NCI-H1417 treated with DMSO at 0.1 percent for 48 hours (cell line): ENCODE measurements at regions not wholly inside any gene's neighbourhood (a gene's known extent, or its start where the extent isn't known, plus 50 kb on each side); places are given as distances from the start of the nearest gene placed in this dataset.
A peak's percentile ranks its signal among the peaks of the same experiment; 100 is the strongest.
"Not testable (repeated sequence)": the region's sequence is repeated elsewhere in the genome, so short reads cannot be mapped to it uniquely, and the experiment has no call there.

Experiments
- DNase-seq: peaks from one replicate; lab custom pipeline; 2025; lab: John Stamatoyannopoulos, UW

DNA sequence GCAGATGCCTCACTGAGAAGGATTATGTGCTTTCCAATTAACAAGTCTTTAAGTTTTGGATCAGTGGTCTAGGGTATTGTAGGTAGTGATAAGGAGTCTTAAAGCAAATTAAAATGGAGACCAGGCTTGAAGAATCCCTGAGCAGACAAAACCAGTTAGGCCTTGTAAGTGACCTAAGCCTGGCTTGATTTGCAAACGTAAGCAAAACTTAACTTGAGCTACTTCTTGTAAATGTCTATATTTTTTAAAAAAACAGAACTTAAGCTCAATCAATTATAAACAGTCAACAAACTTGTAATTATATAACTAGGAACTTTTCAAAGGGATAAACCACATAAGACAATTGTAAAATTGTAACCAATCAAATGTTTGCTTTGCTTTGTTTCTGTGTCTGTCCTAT is 72.7 kb upstream of the NALF2 start:
- DNase-seq = no peak

DNA sequence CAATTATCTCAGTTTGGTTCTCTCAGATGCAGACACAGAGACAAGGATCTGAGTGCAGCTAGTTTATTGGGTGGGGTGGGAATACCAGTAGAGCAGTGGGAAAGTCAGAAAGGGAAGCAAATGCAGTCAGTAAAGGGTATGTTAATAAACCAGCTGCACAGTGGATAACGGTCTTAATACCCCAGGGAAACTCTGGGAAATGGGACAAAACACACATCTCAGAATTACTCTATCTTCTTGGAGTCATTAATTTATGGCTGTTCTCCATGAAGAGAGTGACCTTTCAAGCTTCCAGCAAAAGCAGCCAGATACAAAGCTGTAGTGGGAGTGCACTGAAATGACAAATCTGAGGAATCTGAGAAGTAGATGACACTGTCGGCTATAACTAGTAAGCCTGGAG is 73.3 kb upstream of the NALF2 start:
- DNase-seq = no peak

DNA sequence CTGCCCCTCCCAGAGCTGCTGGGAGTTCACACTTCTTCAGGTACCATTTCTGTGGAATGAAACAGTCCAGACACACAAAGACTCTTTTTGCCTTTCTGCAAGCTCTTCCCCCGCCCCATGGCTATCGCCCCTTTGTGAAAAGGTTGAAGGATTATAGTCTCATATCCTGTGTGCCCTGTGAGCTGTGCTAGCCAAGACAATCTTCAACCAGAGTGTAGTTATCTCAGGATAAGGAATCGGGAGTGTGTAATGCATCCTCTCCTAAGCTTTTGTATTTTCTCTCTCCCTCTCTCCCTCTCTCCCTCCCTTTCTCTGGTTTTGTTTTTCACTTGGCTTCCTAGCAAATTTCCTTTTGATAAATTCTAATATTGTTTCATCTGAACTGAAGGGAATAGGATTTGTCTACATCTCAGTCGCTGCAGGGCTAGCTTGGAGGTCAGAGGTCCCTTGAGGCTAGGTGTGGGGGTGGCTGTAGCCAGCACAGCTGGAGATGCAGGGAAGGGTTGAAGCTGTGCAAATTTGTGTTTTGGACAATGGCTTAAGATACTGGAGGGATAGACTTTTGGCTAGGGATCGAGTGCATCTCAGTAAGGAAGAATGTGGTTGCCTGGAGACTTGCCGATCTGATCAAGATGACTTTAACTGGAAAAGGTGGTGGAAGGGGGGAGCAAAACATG is 74.6 kb upstream of the NALF2 start:
- no peak for DNase-seq

DNA sequence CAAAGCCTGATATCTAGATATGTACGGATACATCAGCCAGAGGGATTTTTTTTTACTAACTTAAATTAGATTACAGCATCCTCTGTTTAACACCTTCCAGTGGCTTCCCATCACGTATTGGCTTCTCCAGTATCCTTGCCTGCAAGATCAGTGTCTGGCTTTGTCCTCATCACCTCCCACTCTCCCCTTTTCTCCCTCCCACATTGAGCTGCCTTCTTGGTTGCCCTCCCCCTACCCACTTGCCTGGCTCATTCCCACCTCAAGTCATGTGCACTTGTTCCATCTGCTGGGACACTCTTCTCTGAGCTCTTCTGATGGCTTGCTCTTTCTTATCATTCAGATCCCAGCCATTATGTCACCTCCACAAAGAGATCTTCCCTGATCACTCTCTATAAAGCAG is 75.9 kb upstream of the NALF2 start:
- DNase-seq = no peak

DNA sequence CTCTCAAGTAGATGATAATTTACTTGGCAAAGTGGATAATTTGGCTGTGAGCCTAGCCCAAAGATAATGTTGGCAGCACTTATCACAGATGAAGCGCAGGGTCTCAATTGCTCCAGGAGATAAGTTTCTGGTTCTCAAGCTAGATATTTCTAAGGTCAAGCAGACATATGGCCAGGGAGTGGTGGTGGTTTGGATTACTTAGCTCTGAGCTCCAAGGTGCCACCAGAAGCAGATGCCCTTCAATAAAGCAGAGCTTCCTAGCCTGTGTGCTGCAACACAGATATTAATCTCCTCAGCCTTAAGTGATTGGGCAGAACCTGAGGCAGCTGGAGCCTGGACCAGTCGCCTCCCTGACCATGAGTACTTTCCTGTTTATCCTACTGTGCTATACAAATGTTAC is 79.2 kb upstream of the NALF2 start:
- DNase-seq = no peak

DNA sequence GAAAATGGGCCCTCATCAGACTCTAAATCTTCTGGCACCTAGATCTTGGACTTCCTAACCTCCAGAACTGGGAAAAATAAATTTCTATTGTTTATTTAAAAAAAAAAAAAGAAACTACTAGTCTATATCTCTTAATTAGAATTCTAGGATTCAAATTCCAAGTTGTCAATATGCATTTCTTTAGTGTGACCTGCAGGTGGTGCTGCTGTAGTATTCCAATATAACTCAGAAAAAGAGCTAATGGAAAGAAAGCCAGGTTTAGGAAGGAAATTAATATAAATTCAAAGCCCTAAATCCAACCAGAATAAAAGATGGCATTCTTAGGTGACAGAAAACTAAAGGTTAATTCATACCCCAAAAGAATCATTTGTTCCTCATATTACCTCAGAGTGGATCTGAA is 80.0 kb upstream of the NALF2 start:
- no peak for DNase-seq

DNA sequence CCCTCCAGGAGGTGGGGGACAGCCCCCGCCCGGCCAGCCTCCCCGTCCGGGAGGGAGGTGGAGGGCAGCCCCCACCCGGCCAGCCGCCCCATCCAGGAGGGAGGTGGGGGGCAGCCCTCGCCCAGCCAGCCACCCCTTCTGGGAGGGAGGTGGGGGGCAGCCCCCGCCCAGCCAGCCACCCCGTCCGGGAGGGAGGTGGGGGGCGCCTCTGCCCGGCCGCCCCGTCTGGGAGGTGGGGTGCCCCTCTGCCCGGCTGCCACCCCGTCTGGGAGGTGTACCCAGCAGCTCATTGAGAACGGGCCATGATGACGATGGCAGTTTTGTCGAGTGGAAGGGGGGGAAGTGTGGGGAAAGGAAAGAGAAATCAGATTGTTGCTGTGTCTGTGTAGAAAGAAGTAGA is 81.9 kb upstream of the NALF2 start:
- not testable (repeated sequence) for DNase-seq

DNA sequence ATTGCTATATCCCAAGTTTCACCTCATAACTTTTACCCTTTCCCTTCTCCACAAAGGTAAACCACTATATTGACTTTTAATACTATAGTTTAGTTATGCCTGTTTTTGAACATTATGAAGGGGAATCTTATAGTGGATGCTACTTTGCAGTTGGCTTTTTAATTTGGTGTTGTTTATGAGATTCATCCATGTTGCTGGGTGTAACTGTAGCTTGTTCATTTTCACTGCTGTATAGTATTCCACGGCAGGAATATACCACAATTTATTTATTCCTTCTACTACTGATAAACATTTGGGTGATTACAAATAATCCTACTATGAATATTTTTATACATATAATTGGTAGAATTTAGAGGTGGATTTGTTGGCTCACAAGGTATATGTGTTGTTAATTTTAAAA is 88.4 kb upstream of the NALF2 start:
- DNase-seq = no peak

DNA sequence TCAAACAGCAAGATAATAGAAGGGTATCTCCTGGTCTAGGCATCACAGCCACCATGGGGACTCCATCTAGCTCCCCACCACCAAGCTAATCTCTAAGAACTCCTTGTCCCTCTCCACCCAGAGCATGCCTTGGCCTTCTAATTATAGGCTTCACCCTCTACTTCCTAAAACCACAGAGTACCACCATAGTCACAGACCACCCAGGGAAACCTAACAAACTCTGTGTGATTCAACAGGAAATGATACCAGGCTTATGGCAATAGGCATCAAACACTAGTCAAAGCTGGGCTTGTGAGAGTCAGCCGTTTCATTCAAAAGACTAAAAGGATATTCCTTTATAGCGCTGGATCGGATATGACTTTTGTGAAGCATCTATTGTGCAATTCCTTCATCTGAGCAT is 91.5 kb upstream of the NALF2 start:
- no peak for DNase-seq

DNA sequence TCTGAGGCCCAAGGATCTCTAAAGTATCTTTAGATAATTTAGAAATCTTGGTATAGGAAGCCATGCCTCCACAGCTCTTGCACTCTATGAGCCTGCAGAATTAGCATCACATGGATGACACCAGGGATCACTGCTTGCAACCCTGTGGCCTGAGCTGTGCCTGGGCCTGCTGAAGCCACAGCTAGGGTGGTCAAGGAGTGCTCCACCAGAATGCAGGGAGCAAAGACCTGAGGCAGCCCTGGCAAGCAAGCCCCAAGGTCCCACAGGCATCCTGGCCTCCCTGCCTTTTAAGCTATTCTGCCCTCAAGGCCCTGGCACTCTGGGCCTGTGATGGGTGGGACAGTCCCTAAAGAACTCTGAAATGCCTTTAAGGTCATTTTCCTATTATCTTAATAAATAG is 105.2 kb upstream of the NALF2 start:
- DNase-seq = no peak

DNA sequence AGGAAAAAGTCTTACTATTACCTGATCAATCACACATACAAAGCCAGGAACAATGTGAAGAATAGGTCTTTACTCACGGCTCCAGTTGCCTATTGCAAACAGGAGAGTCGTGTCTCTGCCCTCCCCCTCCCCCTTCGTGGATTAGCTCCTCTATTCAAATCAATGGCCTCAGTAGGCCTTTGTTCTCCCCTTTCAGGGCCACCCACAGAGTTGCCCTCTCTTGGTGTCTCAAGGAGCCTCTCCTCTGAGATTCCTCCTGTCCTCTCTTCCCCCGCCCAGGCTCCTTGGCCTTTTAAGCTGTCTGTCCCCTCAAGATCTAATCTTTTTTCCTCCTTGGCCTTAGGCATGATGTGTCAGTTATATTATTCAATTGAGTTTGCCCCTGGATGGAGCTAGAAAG is 107.2 kb upstream of the NALF2 start:
- no peak for DNase-seq

DNA sequence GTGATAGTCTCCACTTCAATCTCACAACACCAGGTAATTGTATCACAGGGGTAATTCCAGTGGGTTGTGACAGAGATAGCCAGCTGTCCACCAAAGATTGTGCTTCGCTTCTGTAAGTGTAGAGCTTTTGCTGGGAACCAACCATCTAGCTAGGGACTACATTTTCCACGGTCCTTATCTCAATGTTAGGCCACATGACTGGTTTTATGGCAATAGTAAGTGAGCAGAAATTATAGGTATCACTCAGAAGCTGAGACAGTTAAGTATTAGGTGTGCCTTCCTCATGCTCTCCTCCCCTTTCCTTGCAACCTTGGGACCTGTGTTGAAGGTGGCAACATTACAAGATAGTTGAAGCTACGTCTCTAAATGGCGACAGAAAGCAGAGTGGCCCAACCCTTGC is 108.8 kb upstream of the NALF2 start:
- DNase-seq = no peak

DNA sequence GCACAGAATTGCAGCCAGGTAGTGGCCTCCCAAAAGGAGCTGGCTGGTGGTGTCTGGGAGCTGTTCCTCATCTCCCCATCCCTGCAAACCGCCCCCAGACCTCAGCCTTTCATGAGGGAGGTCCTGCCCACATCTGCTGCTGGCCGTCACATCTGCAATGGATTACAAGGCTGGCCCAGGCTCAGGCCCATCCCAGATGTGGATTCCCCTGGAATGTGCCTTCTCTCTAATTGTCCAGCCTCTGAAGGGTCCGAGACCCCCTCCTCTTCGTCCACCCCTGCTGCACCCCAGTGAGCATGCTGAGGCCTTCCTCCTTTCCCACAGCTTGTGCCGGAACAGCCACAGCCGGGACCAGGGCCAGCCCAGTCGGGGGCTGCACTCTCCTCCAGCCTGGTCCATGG is 115.0 kb upstream of the NALF2 start:
- no peak for DNase-seq

DNA sequence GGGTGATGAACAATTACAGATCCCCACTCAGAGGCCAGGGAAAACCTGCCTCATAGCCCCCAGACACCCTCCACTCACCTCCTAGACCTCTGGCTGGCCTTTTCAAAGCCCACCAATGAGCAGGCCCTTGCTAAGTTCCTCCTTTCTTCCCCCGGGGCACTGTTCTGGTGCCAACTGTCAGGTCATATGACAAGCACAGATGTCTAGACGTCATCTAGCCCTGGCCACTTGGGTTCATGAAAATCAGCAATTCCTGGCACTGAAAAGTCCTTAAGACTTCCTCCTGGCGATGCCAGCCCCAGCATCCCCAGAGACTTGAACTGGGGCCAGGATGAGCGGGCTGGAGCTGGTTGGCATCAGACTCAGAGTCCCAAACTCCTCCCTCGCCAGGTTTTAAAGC is 115.6 kb upstream of the NALF2 start:
- DNase-seq = no peak

DNA sequence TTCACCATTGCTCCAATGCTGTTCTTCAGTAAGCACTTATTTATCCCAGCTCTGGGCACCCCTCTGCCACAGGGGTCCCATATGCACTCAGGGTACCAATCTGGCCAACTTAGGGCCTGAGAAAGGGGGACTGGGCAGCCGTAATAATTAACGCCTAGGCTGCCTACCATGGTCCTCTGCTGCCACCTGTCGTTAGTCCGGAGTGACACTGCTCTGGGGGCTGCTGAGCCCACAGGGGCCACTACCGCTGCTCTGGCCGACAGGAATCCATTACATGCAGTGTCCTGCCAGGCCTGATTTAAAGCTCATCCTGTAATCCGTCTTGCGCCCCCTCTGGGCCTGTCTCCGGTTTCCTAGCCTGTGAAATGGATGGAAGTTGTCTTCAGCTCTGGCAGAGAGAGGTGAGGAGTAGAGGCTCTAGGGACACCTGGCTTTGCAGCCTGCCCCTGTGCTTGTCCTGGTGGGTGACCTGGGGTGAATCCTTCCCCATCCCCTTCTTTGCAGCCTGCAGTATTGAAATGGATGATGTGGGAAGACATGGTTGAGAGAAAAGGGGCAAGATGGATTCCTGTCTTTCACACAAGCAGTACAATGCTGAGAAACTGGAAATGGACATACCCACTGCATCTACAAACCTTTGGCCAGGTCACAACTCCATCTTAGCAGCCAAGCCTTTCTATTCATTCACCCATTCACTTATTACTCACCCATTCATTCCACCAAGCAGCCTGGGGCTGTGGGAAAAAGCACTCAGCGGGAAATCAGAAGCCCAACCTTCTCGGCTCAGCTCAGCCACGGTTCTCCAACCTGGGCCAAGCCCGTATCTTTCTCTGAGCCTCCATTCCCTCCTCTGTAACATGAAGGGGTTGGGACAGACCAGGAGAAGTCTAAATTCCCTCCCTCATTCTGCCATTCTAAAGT is 116.3 kb upstream of the NALF2 start:
- peak; percentile 11 for DNase-seq

DNA sequence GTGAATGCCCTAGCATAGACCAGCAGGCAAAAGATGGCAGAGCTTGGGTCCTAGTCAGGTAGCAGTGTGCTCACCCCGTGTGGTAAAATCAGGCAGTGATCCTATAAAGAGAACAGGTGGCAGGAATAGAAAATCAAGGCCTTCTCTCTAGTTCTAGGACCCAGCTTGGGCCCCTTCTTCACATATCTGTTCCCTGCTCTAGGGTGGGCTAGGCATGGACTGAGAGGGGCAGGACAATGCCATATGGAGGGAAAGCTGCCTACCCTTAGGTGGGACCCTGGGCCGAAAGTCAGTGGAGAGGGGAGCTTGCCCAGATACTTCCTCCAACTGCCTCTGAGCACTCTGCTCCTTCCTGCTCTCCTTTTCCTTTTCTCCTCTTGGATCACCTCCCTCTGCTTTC is 117.4 kb upstream of the NALF2 start:
- no peak for DNase-seq

DNA sequence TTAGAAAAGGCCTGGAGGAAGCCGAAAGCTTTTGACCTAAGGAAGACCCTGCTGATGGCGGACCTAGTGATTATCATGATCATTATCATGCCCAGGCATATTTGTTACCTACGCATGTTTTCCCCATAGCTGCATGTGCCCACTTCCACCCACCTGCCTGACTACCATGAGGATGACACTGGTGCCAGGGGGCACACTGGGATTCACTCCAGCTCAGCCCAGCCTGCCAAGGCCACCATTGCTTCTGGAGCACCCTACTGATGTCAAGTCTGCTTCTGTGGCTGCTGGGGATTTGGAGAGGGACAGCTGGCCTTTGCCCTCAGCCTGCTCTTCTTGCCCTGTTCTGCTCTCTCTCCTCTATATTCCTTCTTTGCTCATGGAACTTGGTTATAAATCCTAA is 124.7 kb upstream of the NALF2 start:
- DNase-seq = no peak

DNA sequence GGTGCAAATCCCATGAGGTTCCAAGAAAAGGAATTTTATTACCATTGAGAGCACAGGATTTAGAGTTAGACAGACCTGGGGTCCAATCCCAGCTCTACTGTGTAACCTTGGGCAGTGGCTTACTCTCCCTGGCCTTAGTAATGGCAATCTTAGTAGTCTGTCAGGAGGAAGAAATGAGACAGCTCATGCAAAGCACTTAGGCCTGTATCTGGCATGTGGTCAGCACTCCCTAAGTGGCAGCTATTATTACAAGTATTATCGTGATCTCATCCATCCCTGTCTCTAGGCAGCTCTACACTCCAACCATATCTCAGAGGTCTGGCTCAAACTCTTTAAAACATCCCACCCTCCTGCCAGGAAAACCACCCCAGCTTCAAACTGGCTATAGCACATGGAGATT is 129.6 kb upstream of the NALF2 start:
- no peak for DNase-seq

DNA sequence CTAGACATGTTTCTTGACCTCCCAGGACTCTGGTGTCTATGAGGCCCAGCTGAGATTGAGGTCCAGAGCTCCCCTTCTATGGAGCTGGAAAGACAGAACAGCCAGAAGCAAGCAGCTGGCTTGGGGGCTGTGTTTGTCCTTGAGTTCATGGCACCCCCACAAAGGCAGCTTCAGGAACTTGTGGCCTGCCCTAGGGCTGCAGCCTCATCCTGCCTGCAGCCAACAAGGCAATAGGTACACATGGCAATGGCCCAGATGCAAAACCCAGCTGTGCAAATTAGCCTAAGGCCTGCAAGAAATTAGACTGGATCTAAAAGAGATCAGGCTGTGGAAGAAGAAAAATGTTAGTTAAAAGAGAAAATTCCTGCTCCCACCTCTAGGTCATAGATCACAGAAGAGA is 131.7 kb upstream of the NALF2 start:
- no peak for DNase-seq

DNA sequence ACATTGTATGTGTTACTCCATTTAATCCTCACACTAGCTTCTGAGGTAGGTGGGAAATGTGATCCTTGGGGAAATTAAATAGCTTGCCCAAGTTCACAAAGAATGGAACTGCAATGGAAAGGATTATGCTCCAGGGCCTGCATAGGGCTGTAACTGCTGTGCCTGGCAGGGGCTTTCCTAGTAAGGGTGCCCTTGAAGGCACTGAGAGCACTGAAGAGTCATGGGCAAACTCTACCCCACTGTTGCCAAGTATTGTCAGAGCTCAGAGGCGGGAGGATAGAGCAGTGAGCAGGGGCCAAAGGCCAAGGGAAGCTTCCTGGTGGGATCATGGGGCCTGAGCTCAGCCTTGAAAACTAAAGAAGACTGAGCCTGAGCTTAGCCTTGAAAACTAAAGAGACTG is 133.0 kb upstream of the NALF2 start:
- DNase-seq = no peak

DNA sequence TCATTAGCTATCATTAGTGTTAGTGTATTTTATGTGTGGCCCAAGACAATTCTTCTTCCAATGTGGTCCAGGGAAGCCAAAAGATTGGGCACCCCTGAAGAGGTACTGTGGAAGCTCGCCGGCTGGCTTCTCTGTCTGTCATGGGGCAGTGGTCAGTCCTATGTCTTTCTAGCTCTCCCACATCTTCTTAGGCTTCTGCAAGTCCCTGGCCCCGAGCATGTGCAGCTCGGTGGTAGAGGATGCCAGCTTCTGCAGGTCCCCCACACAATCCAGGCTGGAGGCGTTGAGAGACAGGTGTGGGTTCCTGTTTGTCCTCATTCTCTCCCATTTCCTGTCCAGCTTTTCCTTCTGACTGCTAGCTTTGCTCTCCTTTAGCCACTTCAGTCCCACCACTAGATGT is 134.1 kb upstream of the NALF2 start:
- no peak for DNase-seq

DNA sequence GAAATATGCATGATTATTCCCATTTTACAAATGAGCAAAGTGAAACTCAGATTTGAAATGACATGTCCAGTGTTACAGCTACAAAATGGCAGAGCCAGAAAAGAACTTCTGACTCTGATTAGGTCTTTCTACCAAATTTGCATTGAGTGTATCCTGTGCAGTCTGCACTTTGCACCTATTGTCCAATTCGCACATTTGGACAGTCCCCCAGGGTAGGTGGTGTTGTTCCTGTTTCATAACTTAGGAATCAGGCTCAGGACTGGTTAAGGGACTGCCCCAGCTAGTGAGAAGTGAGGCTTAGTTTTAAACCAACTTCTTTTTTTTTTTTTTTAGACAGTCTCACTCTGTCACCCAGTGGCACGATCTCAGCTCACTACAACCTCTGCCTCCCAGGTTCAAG is 137.9 kb upstream of the NALF2 start:
- DNase-seq = no peak

DNA sequence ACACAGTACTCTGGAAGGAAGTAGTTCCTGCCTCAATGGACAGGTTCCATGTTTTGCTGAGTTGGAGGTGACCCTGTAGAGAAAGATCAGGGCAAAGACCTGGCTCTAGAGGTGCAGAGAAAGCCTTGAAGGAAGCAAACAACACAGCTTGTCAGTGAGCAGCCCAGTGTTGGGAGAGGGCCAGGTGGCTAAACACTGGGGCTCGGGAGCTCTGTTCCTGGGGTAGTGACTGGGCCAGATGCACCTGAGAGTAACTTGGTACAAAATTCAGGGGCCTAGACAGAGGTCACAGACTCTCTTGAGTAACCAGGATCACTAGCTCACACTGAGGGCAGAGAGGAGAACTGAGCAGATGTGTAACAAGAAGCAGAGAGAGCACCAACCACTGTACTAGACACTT is 138.4 kb upstream of the NALF2 start:
- DNase-seq = no peak

DNA sequence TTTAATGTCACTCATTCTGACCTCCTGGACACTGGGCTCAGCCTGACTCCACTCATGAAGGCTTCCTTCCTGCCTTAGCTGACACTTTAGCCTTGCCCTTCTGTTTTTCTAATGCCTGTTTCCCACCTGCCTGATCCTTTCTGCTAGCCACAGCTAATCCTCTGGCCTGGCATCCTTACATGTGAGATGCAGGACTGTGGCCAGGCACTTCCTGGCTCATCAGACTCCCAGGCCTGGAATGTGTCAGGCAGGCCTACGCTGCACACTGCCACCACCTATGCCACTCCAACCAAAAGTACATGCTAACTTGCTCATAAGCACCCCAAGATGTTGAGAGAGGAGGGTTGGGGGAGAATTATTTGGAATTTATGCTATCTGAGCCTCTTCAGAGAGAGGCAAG is 138.8 kb upstream of the NALF2 start:
- DNase-seq = no peak
